PC-3 (cell line): ENCODE measurements at regions not wholly inside any gene's neighbourhood (a gene's known extent, or its start where the extent isn't known, plus 50 kb on each side); places are given as distances from the start of the nearest gene placed in this dataset.

ENCODE experiments used
- CTCF ChIP-seq: fragments of 300-600 bp; sonication (generic); conservative IDR thresholded peaks from 2 replicates; pipeline ENCODE4 v1.5.1; 2017; ENCODE audit warnings: antibody characterized with exemption, low read depth, mild to moderate bottlenecking, low read length
- EZH2phosphoT487 ChIP-seq: fragments of 300-600 bp; sonication (generic); IDR thresholded peaks from 2 replicates; pipeline ENCODE4 v1.6.1; 2018; ENCODE audit warnings: mild to moderate bottlenecking, antibody characterized with exemption, low read length, borderline replicate concordance

DNA sequence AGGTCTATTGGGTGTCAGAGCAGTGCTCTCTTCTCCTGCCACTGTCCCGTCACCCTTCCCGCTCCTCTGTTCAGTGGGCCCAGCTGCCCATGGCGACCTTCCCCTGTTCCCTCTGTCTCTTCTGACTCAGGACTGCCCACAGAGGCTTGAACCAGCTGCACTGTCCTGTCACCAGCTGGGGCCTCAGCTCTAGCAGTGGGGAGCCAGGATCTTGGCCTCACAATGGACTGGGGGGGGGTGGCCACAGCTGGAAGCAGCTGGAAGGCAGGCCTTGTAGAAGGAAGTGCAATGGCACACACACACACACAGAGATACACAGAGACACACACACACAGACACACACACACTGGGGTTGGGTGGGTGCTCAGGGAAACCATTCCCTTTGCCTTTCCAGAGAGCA, 114.0 kb upstream of the PJA1 start:
- TF ChIP-seq CTCF (no peak), EZH2phosphoT487 (no peak)
